NCI-H1694 treated with DMSO at 0.1 percent for 48 hours (cell line): ENCODE measurements at regions not wholly inside any gene's neighbourhood (a gene's known extent, or its start where the extent isn't known, plus 50 kb on each side); places are given as distances from the start of the nearest gene placed in this dataset.
"Not testable (repeated sequence)": the region's sequence is repeated elsewhere in the genome, so short reads cannot be mapped to it uniquely, and the experiment has no call there.

Source experiments
- DNase-seq: peaks from one replicate; lab custom pipeline; 2025; lab: John Stamatoyannopoulos, UW

- DNase-seq: no peak
Observed at GRCh38 chr6:168852376-168852884, 401.2 kb downstream of the THBS2 start.

GRCh38 chr6:168851460-168852375 lies 401.9 kb downstream of the THBS2 start:
- no peak for DNase-seq

DNA sequence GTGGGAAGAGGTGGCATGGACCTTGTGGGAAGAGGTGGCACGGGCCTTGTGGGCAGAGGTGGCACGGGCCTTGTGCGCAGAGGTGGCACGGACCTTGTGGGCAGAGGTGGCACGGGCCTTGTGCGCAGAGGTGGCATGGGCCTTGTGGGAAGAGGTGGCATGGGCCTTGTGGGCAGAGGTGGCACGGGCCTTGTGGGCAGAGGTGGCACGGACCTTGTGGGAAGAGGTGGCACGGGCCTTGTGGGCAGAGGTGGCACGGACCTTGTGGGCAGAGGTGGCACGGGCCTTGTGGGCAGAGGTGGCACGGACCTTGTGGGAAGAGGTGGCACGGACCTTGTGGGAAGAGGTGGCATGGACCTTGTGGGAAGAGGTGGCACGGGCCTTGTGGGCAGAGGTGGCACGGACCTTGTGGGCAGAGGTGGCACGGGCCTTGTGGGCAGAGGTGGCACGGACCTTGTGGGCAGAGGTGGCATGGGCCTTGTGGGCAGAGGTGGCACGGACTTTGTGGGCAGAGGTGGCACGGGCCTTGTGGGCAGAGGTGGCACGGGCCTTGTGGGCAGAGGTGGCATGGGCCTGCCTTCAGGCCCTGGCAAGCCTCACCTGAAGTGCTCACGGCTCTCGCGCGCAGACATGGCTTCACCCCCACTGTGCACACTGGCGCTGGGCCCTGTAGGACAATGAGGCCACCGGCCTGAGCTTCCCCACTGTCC lies 403.5 kb downstream of the THBS2 start:
- DNase-seq: not testable (repeated sequence)

DNA sequence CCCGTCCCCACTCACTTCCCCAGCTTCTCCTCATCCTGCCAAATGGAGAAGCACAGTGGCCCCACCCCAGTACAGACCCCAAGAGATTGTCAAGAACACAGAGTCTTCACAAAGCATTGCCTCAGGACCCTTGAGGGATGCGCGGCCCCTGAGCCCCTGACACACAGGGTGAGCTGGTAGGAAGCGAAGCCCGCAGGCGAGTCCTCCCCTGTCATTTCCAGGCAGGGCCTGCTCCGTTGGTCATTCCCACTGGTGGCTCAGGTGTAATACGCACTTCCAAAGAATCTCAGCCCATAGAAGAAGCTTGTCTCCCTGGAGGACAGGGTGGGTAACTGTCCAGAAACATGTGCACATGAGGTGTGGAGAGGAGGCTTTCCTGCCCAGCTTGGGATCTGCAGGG lies 404.2 kb downstream of the THBS2 start:
- no peak for DNase-seq

- no peak for DNase-seq
Observed at GRCh38 chr6:168848797-168849196, 404.8 kb downstream of the THBS2 start.

DNA sequence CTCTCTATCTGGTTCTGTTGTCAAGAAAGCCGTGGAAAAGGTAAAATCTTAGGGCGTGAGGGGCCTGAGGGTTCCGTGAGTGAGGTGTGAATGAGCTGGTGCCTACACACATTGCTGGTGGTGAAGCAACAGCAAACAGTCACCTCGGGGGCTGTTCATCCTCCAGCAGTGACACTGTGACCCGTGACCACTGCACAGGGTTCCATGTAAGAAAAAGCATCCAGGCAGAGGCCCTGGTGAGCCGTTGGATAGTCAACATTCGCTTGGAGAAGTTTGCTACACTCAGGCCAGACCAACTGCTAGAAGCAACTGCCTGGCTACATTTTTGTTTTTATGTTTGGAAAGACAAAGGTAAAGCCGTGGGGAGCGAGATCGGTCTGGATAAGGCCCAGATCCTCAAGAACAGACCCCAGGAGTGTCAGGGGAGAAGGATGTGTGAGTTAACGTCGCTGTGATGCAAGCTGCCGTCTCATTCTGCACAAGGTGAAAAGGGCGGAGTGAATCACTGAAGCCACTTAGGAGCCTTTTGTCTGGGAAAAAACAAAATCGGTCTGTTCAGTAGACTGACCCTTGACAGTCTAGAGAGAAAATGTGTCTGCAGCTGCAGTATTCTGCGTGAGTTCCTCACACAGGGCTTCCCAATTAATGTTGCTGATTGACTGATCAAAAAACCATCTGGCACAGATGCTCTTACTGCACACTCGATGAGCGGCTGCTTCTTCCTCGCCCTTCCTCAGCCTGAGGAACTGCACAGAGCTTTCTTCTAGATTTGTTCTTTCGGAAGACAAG lies 404.0 kb downstream of the SMOC2 start:
- no peak for DNase-seq

DNA sequence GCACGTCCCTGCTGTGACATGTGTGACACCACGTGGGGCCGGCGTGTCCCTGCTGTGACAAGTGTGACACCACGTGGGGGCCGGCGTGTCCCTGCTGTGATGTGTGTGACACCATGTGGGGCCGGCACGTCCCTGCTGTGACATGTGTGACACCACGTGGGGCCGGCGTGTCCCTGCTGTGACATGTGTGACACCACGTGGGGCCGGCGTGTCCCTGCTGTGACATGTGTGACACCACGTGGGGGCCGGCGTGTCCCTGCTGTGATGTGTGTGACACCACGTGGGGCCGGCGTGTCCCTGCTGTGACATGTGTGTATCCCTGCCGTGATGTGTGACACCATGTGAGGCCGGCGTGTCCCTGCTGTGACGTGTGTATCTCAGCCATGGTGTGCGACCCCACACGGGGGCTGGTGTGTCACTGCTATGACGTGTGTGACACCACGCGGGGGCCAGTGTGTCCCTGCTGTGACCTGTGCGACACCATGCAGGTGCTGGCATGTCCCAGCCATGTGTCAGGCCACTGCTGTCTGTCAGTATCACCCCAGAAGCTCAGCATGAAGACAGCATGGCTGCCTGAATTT lies 401.7 kb downstream of the SMOC2 start:
- DNase-seq: not testable (repeated sequence)

GRCh38 chr6:168841609-168842278 lies 400.8 kb downstream of the SMOC2 start:
- DNase-seq: no peak

DNA sequence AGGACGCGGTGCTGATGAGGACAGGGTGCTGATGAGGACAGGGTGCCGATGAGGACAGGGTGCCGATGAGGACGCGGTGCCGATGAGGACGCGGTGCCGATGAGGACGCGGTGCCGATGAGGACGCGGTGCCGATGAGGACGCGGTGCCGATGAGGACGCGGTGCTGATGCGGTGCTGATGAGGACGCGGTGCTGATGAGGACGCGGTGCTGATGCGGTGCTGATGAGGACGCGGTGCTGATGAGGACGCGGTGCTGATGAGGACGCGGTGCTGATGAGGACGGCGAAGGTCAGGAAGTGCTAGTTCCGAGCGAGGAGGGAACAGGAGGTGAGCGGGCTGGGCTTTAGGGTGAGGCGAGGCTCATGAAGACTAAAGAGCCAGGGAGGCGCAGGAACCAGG lies 399.9 kb downstream of the SMOC2 start:
- DNase-seq: not testable (repeated sequence)

DNA sequence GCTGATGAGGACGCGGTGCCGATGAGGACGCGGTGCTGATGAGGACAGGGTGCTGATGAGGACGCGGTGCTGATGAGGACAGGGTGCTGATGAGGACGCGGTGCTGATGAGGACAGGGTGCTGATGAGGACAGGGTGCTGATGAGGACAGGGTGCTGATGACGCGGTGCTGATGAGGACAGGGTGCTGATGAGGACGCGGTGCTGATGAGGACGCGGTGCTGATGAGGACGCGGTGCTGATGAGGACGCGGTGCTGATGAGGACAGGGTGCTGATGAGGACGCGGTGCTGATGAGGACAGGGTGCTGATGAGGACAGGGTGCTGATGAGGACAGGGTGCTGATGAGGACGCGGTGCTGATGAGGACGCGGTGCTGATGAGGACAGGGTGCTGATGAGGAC lies 399.3 kb downstream of the SMOC2 start:
- DNase-seq: not testable (repeated sequence)

GRCh38 chr6:168838037-168838399 lies 397.0 kb downstream of the SMOC2 start:
- no peak for DNase-seq

GRCh38 chr6:168837254-168838036 lies 396.5 kb downstream of the SMOC2 start:
- DNase-seq: no peak

DNA sequence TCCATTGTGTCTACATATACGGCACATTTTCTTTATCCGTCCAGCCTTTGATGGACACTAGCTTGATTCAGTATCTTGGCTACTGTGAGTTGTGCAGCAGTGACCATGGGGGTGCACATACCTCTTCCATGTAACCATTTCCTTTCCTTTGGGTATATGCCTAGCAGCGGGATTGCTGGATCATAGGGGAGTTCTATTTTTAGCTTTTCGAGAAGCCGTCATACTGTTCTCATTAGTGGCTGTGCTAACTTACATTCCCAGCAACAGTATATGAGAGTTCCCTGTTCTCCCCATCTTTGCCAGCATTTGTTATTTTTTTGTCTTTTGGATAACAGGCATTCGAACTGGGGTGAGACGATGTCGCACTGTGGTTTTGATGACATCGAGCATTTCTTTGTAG lies 395.0 kb downstream of the SMOC2 start:
- no peak for DNase-seq

GRCh38 chr6:168834801-168835200 lies 393.8 kb downstream of the SMOC2 start:
- DNase-seq: no peak

DNA sequence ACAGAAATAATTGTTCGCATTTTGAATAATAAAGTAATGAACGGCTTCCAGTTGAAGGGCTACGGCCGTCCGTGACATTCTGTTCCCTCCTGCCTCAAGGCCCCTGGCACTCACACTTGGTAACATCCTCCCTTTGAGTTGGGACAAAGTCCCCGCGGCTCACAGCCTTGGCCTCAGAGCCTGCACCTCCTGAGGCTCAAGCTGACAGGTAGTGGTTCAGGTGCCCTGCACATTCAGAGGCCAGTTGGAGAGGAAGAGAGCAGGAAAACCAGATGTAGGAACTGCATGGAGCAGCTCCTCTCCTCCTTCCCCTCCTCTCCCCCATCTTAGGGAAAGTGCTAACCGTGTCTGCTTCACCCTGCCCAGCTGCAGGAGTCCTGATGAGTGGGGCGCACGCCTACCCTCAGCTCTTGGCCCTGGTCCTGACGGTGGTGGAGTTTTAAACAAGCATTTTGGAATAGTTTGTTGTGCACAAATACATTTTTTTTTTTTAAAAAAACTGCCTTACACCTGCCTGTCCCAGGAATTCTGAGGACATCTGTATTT lies 393.1 kb downstream of the SMOC2 start:
- no peak for DNase-seq

- DNase-seq: no peak
Observed at GRCh38 chr6:168828800-168829199, 387.8 kb downstream of the SMOC2 start.

DNA sequence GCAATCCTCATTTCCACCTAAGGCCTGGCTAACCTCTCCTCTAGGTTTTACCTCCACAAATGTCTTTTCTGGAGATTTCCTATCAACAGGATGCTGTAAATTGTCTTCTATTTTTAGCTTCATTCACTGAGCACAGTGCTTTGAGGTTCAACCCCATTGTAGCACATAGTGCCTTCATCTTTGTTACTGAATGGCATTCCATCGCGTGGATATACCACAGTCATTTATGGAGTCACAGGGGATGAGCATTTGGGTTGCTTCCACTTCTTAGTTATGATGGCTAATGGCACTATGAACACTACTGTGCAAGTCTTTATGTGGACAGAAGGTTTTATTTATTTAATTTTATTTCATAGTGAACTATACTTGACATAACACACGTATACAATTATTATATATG lies 387.1 kb downstream of the SMOC2 start:
- no peak for DNase-seq

DNA sequence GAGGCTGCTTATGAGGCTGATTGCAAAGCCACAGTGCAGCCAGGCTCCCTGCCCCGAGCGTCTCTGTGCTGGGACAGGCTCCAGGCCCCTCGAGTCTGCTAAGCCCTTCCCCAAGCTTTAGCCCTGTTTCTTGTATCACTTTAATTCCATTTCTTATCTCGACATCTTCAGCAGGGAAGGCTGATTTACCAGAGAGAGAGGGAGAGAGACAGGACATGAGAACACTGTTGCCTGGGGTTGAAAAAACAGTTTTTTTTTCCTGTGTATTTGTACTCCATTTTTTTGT lies 386.5 kb downstream of the SMOC2 start:
- DNase-seq: no peak

GRCh38 chr6:168826726-168827585 lies 386.0 kb downstream of the SMOC2 start:
- DNase-seq: no peak

DNA sequence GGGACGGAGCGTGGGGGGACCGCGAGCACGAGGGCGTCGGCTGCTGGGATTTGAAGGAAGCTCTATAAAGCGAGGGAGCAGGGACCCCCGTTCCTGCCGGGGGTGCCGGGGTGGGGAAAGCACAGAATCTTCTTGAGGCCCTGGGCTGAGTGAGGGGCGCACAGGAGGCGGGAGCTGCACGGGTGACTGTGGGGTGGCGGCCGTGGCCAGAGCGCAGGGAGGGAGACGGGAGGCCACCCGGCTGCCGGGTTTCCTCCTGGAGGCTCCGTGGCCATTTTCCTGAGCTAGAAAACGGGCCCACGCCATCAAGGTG lies 385.1 kb downstream of the SMOC2 start:
- DNase-seq: no peak
